ENCODE measurements at regions not wholly inside any gene's neighbourhood (a gene's known extent, or its start where the extent isn't known, plus 50 kb on each side); places are given as distances from the start of the nearest gene placed in this dataset.

DNA sequence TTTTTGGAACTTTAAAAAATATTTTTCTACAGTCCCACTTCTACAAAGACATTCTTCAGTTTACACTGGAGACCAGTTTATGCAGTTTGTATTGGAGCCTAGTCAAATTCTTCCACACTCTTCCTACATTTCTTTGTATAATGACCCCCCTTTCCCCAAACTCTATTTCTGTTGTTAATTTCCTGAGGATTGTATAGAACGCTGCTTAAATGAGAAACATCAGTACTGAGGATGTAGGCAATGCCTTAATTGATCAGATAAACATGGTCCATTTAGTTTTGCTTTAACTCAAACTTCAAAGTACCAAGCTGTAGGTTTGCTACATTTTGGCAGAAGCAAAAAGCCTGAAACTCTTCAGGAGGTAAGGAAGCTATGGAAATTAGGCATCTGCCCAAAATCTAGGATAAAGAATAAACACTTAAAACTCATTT, 155.5 kb downstream of the SLC7A11 start:
- no peak for DNase-seq
- no peak overlapping the region for H3K27ac ChIP-seq
- no peaks in the 10 kb centered on the region for H3K9me3 ChIP-seq
- H3K4me3 ChIP-seq = no peak overlapping the region
- no peaks in the 10 kb centered on the region for H3K4me1 ChIP-seq
- TF ChIP-seq POLR2A (IDR thresholded peaks at IDR 0.05) = no peak
- TF ChIP-seq, protein P1, sequence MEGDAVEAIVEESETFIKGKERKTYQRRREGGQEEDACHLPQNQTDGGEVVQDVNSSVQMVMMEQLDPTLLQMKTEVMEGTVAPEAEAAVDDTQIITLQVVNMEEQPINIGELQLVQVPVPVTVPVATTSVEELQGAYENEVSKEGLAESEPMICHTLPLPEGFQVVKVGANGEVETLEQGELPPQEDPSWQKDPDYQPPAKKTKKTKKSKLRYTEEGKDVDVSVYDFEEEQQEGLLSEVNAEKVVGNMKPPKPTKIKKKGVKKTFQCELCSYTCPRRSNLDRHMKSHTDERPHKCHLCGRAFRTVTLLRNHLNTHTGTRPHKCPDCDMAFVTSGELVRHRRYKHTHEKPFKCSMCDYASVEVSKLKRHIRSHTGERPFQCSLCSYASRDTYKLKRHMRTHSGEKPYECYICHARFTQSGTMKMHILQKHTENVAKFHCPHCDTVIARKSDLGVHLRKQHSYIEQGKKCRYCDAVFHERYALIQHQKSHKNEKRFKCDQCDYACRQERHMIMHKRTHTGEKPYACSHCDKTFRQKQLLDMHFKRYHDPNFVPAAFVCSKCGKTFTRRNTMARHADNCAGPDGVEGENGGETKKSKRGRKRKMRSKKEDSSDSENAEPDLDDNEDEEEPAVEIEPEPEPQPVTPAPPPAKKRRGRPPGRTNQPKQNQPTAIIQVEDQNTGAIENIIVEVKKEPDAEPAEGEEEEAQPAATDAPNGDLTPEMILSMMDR (IDR thresholded peaks at IDR 0.05) = no peak
- H3K36me3 ChIP-seq (ENCODE audit: low read depth, missing control alignments) = no peaks in the 10 kb centered on the region
- H3K27me3 ChIP-seq = no peaks in the 10 kb centered on the region
- intact Hi-C loops (cut with DNase I; ENCODE audit: low total_unique reads) = no loop called here
- WGBS, 2 donors = 29 to 31% methylated on average over 1 of the region's 1 CpG

DNA sequence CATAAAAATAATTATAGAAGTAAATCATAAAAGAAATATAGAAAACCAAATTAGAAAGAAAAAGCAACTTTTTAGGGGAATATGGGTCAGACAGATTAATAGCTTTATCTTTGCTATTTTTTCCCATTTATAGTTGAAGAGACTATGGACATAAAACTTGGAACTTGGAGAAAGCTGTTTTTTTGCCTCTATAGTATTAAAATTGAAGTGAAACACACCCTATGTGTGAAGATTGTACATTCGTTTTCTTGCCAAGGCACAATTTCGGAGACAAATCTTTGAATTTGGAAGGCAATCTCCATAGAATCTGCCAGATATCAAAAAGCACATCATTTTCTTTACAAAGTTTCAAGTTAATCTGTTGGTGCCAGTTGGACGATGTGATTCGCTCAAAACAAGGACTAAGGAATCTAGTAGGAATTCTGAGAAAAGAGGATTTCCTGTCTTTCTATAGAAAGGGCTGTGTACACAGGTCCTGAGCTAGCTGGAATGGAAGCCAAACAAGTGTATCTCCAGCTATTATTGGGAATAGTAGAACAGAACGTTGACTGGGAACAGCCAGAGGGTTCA, 156.3 kb downstream of the SLC7A11 start:
- 66 to 71% methylated on average over 5 of the region's 5 CpGs for WGBS, 2 donors
- intact Hi-C loops (cut with DNase I; ENCODE audit: low total_unique reads) = no loop called here

DNA sequence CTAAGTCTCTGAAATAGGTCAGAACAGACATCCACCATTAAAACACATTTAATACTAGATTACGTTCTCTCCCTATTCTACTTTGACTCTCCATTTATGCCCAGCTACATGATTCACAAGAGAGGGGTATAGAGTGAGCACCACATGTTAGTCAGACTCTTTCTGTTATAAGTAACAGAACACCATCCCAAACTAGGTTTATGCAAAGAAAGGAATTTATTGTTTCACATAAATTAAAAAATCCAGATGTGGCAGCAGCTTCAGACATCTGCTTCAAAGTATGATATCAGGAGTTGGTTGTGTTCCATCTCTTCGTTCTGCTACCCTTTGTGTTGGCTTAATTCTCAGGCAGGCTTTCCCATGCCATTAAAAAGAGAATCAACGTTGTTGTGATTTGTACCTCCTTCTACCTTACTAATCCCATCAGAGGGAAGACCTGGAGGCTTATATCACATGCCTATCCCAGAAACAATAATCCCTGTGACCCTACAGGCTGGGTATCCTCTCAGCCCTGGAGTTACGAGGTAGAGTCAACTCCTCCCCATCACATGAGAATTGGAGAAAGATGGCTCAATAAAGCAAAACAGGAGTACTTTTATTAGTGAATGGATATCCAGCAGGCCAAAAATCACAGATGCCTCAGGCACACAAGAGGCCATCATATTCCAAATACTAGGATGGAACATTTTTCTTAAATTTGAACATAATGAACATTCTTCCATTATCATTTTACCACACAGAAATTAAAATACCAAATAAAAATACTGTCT, 163.2 kb downstream of the SLC7A11 start:
- no peaks in the 10 kb centered on the region for H3K27me3 ChIP-seq
- DNase-seq = no peak
- 58 to 78% methylated on average over 4 of the region's 4 CpGs for whole genome bisulfite sequencing, 2 donors
- no peak overlapping the region for H3K4me3 ChIP-seq
- H3K9me3 ChIP-seq = no peaks in the 10 kb centered on the region
- no peaks in the 10 kb centered on the region for H3K4me1 ChIP-seq
- no peak overlapping the region for H3K27ac ChIP-seq
- intact Hi-C loops (cut with DNase I; ENCODE audit: low total_unique reads) = no loop called here
- TF ChIP-seq, protein P1 (IDR thresholded peaks at IDR 0.05) = no peak
- no peak for TF ChIP-seq POLR2A (IDR thresholded peaks at IDR 0.05)
- no peaks in the 10 kb centered on the region for H3K36me3 ChIP-seq (ENCODE audit: low read depth, missing control alignments)

More for the DNA sequence above, 156.3 kb downstream of the SLC7A11 start:
- TF ChIP-seq, protein P1 (IDR thresholded peaks at IDR 0.05) = no peak
- no peak for TF ChIP-seq POLR2A (IDR thresholded peaks at IDR 0.05)
- DNase-seq = no peak
- no peaks in the 10 kb centered on the region for H3K36me3 ChIP-seq (ENCODE audit: low read depth, missing control alignments)
- H3K27ac ChIP-seq = no peak overlapping the region
- H3K27me3 ChIP-seq = no peaks in the 10 kb centered on the region
- no peaks in the 10 kb centered on the region for H3K9me3 ChIP-seq
- no peak overlapping the region for H3K4me3 ChIP-seq
- H3K4me1 ChIP-seq = no peaks in the 10 kb centered on the region

DNA sequence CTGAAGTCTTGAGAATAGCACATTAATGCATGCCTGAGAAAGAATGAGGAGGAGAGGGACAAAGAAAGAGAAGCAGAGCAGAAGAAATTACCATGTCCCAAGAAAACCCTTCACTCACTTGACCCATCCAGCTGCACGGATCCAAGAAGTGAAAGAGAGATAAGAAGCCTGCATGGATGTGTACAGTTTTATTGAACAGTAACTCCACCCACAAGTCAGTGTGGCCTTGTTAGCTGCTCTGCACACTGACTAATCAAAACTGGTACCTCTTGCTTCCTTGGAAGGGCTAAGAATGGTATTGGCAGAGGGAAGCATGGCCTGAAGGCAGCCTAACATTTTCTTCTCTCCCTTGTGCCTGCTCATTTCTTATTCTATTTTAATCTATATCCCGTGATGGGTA, 163.9 kb downstream of the SLC7A11 start:
- no peaks in the 10 kb centered on the region for H3K27me3 ChIP-seq
- no peak for DNase-seq
- H3K9me3 ChIP-seq = no peaks in the 10 kb centered on the region
- H3K27ac ChIP-seq = no peak overlapping the region
- no peak overlapping the region for H3K4me3 ChIP-seq
- 60 to 67% methylated on average over 2 of the region's 2 CpGs for WGBS, 2 donors
- no peaks in the 10 kb centered on the region for H3K4me1 ChIP-seq
- H3K36me3 ChIP-seq (ENCODE audit: low read depth, missing control alignments) = no peaks in the 10 kb centered on the region
- intact Hi-C loops (cut with DNase I; ENCODE audit: low total_unique reads) = no loop called here
- TF ChIP-seq POLR2A (IDR thresholded peaks at IDR 0.05) = no peak
- TF ChIP-seq, protein P1 (IDR thresholded peaks at IDR 0.05) = no peak

Data from testis (tissue), 2 donors.